Duodenal mucosa (tissue), 2 donors: ENCODE measurements at regions not wholly inside any gene's neighbourhood (a gene's known extent, or its start where the extent isn't known, plus 50 kb on each side); places are given as distances from the start of the nearest gene placed in this dataset.

Experiments used
- H3K27ac ChIP-seq: one replicate; pipeline ENCODE4 v1.7.0; 2013; ENCODE audit warnings: low read depth, low read length
- H3K27me3 ChIP-seq, 2 donors: one replicate each; pipeline ENCODE4 v1.7.0; 2013; ENCODE audit warnings: low read length in 2 of 2, control low read depth in 1 of 2; ENCODE audit not compliant: insufficient read depth in 2 of 2, control insufficient read depth in 1 of 2
- H3K36me3 ChIP-seq, 2 donors: one replicate each; pipeline ENCODE4 v1.7.0; 2013; ENCODE audit warnings: low read length in 2 of 2, control low read depth in 1 of 2; ENCODE audit not compliant: insufficient read depth in 2 of 2, control insufficient read depth in 1 of 2
- H3K4me1 ChIP-seq, 2 donors: one replicate each; pipeline ENCODE4 v1.7.0; 2013; ENCODE audit warnings: low read length in 2 of 2, control low read depth in 1 of 2; ENCODE audit not compliant: insufficient read depth in 2 of 2, control insufficient read depth in 1 of 2
- H3K4me3 ChIP-seq, 2 donors: one replicate each; pipeline ENCODE4 v1.7.0; 2013; ENCODE audit warnings: low read length in 2 of 2, low read depth in 1 of 2
- H3K9ac ChIP-seq, 2 donors: one replicate each; pipeline ENCODE4 v1.7.0; 2013; ENCODE audit warnings: low read length in 2 of 2, low read depth in 1 of 2
- H3K9me3 ChIP-seq, 2 donors: one replicate each; pipeline ENCODE4 v1.7.0; 2013; ENCODE audit warnings: low read length in 2 of 2, control low read depth in 1 of 2; ENCODE audit not compliant: control insufficient read depth in 1 of 2

DNA sequence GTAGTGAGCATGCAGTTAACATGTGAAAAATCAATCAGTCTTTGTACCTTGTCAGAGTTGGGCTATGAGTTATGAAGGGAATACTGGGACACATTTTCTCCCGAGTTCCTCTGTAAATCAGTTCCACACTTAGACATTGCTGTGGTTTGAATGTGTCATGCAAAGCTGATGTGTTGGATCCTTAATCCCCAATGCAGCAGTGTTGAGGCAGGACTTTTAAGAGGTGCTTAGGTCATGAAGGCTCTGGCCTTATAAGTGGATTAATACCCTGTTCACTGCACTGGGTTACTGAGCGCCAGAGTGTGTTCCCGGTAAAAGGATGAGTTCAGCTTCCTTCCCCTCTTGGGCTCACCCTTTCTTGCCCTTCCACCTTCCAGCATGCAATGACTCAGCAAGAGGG lies 742.1 kb upstream of the TENM4 start:
- no peak overlapping the region for H3K9ac ChIP-seq
- H3K4me3 ChIP-seq = no peak overlapping the region
- no peaks in the 10 kb centered on the region for H3K4me1 ChIP-seq
- no peaks in the 10 kb centered on the region for H3K36me3 ChIP-seq
- H3K27me3 ChIP-seq = no peaks in the 10 kb centered on the region
- no peaks in the 10 kb centered on the region for H3K9me3 ChIP-seq
- H3K27ac ChIP-seq = no peak overlapping the region

DNA sequence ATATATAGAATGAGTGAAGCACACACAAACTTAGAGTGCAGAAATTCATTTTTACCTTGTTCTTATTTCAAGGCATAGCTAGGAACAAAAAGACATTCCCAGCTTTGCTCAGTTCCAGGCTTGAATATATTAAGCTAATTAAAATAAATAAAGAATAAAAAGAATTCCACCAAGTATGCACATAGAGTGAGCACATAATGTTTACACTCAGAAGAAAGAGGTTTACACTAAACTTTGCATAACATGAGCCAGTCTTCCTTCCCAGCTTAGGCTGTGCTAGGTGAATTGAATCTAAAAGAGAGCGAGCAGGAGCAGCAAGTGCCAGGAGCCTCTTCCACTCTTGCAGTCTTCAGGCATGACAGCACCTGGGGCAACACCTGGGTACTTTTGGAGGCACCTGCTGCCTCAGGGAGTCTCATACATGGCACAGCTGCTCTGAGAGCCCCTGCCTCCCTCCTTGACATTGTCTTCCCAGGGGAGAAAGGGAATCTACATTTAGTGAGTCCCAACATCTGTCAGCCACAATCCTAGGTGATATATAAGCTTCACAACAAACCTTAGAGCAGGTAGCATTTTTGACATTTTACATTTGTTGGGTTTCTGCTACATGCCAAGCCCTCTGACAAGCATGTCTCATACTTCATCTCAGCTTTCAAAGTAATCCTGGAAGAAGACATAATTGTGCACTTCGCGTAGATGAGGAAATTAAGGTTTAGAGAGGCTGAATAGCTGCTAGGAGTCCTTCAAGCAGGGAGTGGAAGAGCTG lies 732.7 kb upstream of the TENM4 start:
- H3K27ac ChIP-seq = no peak overlapping the region
- no peaks in the 10 kb centered on the region for H3K36me3 ChIP-seq
- H3K27me3 ChIP-seq = no peaks in the 10 kb centered on the region

DNA sequence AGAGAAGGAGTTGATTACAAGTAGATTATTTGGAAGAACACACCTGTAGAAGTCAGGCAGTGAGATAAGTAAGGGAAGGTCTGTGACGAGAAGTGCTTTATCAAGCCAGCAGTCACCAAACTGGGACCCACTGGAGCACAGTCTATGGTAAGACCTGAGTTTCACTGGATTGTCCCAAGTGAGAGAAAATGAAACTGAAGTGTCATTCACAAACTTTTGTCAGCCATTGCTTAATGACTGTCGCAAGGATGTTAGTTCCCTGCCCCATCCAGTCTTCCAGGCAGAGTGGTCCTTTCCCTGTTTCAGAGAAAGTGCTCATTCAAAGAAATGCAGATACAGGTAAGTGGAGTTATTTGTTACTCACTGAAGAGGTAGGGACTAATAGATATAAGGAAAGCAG lies 728.0 kb upstream of the TENM4 start:
- H3K27ac ChIP-seq = no peak overlapping the region
- no peaks in the 10 kb centered on the region for H3K27me3 ChIP-seq
- no peak overlapping the region for H3K9ac ChIP-seq
- no peak overlapping the region for H3K4me3 ChIP-seq
- H3K36me3 ChIP-seq = no peaks in the 10 kb centered on the region
- peaks cover 0 to 4% of the 10 kb centered on the region in 2 donors for H3K9me3 ChIP-seq
- H3K4me1 ChIP-seq = no peaks in the 10 kb centered on the region

More for the DNA sequence above, 732.7 kb upstream of the TENM4 start:
- Histone ChIP-seq H3K4me1 (no peaks in the 10 kb centered on the region), H3K9me3 (peaks cover 0 to 4% of the 10 kb centered on the region in 2 donors), H3K9ac (no peak overlapping the region), H3K4me3 (no peak overlapping the region)

DNA sequence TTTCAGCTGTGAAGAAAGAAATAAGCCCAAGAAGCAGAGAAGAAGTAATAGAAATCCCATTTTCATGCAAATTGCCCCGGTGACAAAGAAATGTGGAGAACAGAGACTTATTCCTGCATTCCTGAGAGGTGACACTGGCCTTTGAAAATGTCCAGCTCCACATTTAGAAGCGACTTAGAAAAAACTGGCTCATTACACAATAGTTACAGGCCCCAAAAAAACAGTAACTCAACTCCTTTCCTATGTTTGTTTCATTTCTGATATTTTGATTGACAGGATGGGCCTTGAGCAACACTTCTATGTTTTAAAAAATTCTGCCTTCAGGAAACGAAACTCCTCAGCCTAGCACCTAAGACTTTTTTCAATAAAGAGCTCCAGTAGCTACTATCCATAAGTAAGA lies 726.9 kb upstream of the TENM4 start:
- no peak overlapping the region for H3K4me3 ChIP-seq
- H3K27me3 ChIP-seq = no peaks in the 10 kb centered on the region
- H3K36me3 ChIP-seq = no peaks in the 10 kb centered on the region
- peaks cover 0 to 4% of the 10 kb centered on the region in 2 donors for H3K9me3 ChIP-seq
- H3K27ac ChIP-seq = no peak overlapping the region
- H3K4me1 ChIP-seq = no peaks in the 10 kb centered on the region
- no peak overlapping the region for H3K9ac ChIP-seq

DNA sequence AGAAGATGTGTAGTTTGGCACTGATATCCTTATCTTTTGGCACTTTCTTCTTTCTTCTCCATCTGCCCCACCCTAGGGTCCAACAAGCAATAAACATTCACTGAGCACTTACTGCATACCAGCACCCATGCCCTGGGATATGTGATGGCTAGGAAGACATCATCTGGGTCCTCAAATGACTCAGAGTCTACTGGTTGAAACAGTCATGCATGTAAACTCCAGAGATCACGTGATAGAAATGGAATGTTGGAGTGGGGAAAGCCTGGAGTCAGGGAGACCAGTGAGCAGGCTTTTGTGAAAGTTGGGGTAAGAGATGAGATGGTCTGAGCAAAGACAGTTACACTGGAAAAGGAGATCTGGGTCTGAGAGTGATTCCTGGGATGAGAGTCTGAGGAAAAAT lies 724.9 kb upstream of the TENM4 start:
- H3K4me3 ChIP-seq = no peak overlapping the region
- H3K27me3 ChIP-seq = no peaks in the 10 kb centered on the region
- H3K36me3 ChIP-seq = no peaks in the 10 kb centered on the region
- no peaks in the 10 kb centered on the region for H3K4me1 ChIP-seq
- peaks cover 0 to 4% of the 10 kb centered on the region in 2 donors for H3K9me3 ChIP-seq
- no peak overlapping the region for H3K27ac ChIP-seq
- H3K9ac ChIP-seq = no peak overlapping the region

DNA sequence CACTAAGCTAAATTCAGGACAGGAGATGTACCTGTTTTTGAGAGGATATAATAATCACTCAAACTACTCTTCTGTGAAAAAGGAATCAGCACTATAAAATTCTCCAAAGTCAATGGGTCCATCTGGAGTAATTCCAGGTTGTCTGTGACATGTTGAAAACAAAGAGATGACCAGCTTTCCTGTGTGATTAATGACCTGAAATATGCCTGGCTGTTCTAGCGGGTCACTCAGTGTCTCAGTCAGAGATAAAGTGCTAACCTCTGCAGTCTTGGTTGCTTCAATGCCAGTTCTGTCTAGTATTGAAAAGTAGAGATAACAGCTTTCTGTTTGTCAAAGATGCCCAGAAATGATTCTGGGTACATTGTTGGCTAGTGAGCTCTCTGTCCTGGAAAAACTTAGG lies 722.6 kb upstream of the TENM4 start:
- H3K4me3 ChIP-seq = no peak overlapping the region
- no peaks in the 10 kb centered on the region for H3K4me1 ChIP-seq
- no peaks in the 10 kb centered on the region for H3K27me3 ChIP-seq
- H3K27ac ChIP-seq = no peak overlapping the region
- H3K9me3 ChIP-seq = no peaks in the 10 kb centered on the region
- H3K36me3 ChIP-seq = no peaks in the 10 kb centered on the region
- H3K9ac ChIP-seq = no peak overlapping the region

DNA sequence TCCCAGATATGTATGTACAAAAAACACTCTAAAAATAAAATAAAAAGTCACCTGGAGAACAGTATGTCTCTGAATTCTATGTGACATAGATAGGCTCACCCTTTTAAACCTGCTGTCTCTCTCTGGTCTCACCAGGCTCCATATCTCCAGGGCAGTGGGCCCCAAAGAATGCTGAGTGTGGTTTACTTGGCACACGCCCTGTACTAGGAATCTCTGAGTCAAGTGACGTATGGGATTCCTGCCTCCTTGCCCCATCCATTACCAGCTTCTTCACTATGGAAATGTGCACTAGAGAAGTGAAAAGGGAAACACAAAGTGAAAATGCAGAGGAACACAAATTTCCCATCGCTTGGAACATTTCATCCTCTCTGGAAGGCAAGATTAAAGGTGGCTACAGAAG lies 722.2 kb upstream of the TENM4 start:
- H3K4me1 ChIP-seq = no peaks in the 10 kb centered on the region
- H3K27me3 ChIP-seq = no peaks in the 10 kb centered on the region
- no peak overlapping the region for H3K27ac ChIP-seq
- H3K9ac ChIP-seq = no peak overlapping the region
- H3K36me3 ChIP-seq = no peaks in the 10 kb centered on the region
- no peak overlapping the region for H3K4me3 ChIP-seq
- no peaks in the 10 kb centered on the region for H3K9me3 ChIP-seq

DNA sequence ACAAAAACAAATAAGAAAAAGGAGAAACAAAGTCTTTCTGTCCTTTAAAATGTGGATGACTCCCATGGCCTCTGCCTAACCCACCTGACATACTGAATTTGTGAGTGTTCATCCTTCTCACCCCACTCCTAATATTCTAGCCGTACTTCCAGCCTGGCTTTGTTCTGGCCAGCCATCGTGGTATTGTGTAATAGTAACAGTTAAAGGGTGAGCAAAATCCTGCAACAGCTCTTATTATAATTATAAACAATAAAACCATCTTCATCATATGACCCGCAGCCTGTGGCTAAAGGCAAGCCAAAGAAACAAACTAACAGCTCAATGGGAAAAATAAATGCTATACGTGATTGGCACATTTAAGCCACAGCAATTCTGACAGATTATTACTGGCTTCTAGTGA lies 721.6 kb upstream of the TENM4 start:
- no peaks in the 10 kb centered on the region for H3K27me3 ChIP-seq
- no peaks in the 10 kb centered on the region for H3K36me3 ChIP-seq
- H3K27ac ChIP-seq = no peak overlapping the region
- H3K9me3 ChIP-seq = no peaks in the 10 kb centered on the region
- no peaks in the 10 kb centered on the region for H3K4me1 ChIP-seq
- H3K9ac ChIP-seq = no peak overlapping the region
- H3K4me3 ChIP-seq = no peak overlapping the region

DNA sequence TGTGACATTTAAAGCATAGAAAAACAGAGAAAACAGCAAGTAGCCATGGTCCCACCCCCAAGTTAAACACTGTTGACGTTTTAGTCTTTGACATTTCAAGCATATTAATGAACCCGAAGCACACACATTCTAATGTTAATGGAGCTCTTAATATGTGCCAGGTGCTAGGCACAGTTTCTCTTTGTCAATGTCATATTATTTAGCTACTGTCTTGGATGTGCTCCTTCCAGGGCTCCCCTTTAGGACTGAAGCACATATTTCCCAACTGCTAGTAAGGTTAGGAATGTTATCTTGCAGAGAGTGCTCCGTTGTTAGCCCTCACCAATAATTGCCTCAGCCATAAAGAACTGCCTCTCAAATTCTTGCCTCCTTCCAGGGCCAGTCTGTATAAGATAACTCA lies 716.6 kb upstream of the TENM4 start:
- Histone ChIP-seq H3K9me3 (no peaks in the 10 kb centered on the region), H3K4me3 (no peak overlapping the region)

DNA sequence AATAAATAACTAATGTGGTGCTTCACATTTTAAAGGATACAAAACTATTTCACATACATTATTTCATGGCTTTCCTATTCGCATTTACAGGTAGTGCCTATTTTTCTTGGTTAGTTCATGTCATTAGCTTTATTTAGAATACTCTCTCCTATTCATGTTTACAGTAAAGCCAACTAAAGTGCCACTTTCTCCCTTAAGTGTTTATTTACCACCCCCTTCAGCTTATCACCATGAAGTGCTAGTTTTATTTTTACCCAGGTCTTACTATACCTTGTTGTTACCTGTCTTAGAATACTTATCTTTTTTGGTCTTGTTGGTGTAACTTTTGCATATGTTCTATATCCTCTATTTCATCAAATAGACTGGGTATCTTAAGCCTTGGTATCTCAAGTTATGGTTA lies 715.2 kb upstream of the TENM4 start:
- H3K9ac ChIP-seq = no peak overlapping the region
- H3K36me3 ChIP-seq = no peaks in the 10 kb centered on the region
- H3K9me3 ChIP-seq = no peaks in the 10 kb centered on the region
- H3K27ac ChIP-seq = no peak overlapping the region
- peaks cover 0 to 3% of the 10 kb centered on the region in 2 donors for H3K27me3 ChIP-seq
- no peaks in the 10 kb centered on the region for H3K4me1 ChIP-seq
- no peak overlapping the region for H3K4me3 ChIP-seq

More for the DNA sequence above, 716.6 kb upstream of the TENM4 start:
- Histone ChIP-seq H3K27me3 (peaks cover 0 to 3% of the 10 kb centered on the region in 2 donors), H3K27ac (no peak overlapping the region), H3K4me1 (no peaks in the 10 kb centered on the region), H3K36me3 (no peaks in the 10 kb centered on the region), H3K9ac (no peak overlapping the region)
